Neural cell (in vitro differentiated cells): ENCODE measurements at regions not wholly inside any gene's neighbourhood (a gene's known extent, or its start where the extent isn't known, plus 50 kb on each side); places are given as distances from the start of the nearest gene placed in this dataset.

Experiments
- H2AFZ ChIP-seq: fragments of 200-600, 300-800 bp; sonication (generic), shearing (Covaris generic); 2 replicates; pipeline ENCODE4 v1.6.0; 2014; ENCODE audit warnings: low read depth, mild to moderate bottlenecking, antibody characterized with exemption, low read length, moderate library complexity
- H3F3A ChIP-seq: fragments of 200-600 bp; shearing (Covaris generic); 2 replicates; pipeline ENCODE4 v1.6.1; 2016; ENCODE audit warnings: mild to moderate bottlenecking, moderate library complexity, mixed read lengths, antibody characterized with exemption, low read length; ENCODE audit not compliant: insufficient read depth, poor library complexity, severe bottlenecking
- H3K27ac ChIP-seq: fragments of 200-600, 300-800 bp; sonication (generic), shearing (Covaris generic); 2 replicates; pipeline ENCODE4 v1.5.1; 2014; ENCODE audit warnings: mild to moderate bottlenecking, low read length, moderate library complexity
- H3K27me3 ChIP-seq: fragments of 300-800, 200-600 bp; sonication (generic), shearing (Covaris generic); 2 replicates; pipeline ENCODE4 v1.6.0; 2014; ENCODE audit warnings: mild to moderate bottlenecking, low read depth, low read length, moderate library complexity; ENCODE audit not compliant: insufficient read depth
- H3K36me3 ChIP-seq: fragments of 300-800, 200-600 bp; sonication (generic), shearing (Covaris generic); 2 replicates; pipeline ENCODE4 v1.5.1; 2014; ENCODE audit warnings: mild to moderate bottlenecking, antibody characterized with exemption, low read length, moderate library complexity; ENCODE audit not compliant: insufficient read depth
- H3K4me2 ChIP-seq: fragments of 300-800, 200-600 bp; sonication (generic), shearing (Covaris generic); 2 replicates; pipeline ENCODE4 v1.6.0; 2014; ENCODE audit warnings: mild to moderate bottlenecking, low read length
- H3K4me3 ChIP-seq: fragments of 300-800, 200-600 bp; sonication (generic), shearing (Covaris generic); 2 replicates; pipeline ENCODE4 v1.5.1; 2014; ENCODE audit warnings: mild to moderate bottlenecking, low read length, moderate library complexity
- H3K79me2 ChIP-seq: fragments of 200-600 bp; shearing (Covaris generic); replicated peaks from 2 replicates; pipeline ENCODE4 v1.6.0; 2014; ENCODE audit warnings: mild to moderate bottlenecking, low read length, moderate library complexity; ENCODE audit not compliant: insufficient read depth
- H3K9ac ChIP-seq: fragments of 300-800, 200-600 bp; sonication (generic), shearing (Covaris generic); 2 replicates; pipeline ENCODE4 v1.6.1; 2016; ENCODE audit warnings: mild to moderate bottlenecking, low read length, mixed read lengths
- H3K9me2 ChIP-seq: fragments of 200-600 bp; shearing (Covaris generic); 2 replicates; pipeline ENCODE4 v1.6.1; 2016; ENCODE audit warnings: mild to moderate bottlenecking, low read length, mixed read lengths; ENCODE audit not compliant: insufficient read depth
- H3K9me3 ChIP-seq: fragments of 200-600, 300-800 bp; sonication (generic), shearing (Covaris generic); 2 replicates; pipeline ENCODE4 v1.6.1; 2016; ENCODE audit warnings: mild to moderate bottlenecking, mixed run types, low read length, moderate library complexity, mixed read lengths
- H4K20me1 ChIP-seq: fragments of 200-600 bp; shearing (Covaris generic); 2 replicates; pipeline ENCODE4 v1.6.1; 2016; ENCODE audit warnings: mild to moderate bottlenecking, mixed run types; ENCODE audit not compliant: insufficient read depth
- CTCF ChIP-seq: fragments of 450-650 bp; IDR thresholded peaks from 2 replicates; pipeline ENCODE4 v1.5.1; 2014; ENCODE audit warnings: antibody characterized with exemption, mild to moderate bottlenecking, moderate library complexity; ENCODE audit not compliant: poor library complexity, severe bottlenecking
- EP300 ChIP-seq: fragments of 450-650 bp; conservative IDR thresholded peaks from 2 replicates; pipeline ENCODE4 v1.6.1; 2014; ENCODE audit warnings: antibody characterized with exemption, mild to moderate bottlenecking, moderate library complexity; ENCODE audit not compliant: poor library complexity, severe bottlenecking
- EZH2 ChIP-seq: fragments of 200-600, 300-800 bp; shearing (Covaris generic), sonication (generic); IDR thresholded peaks from 2 replicates; pipeline ENCODE4 v1.6.1; 2014; ENCODE audit warnings: antibody characterized with exemption, low read length, borderline replicate concordance, mild to moderate bottlenecking; ENCODE audit not compliant: insufficient read depth, poor library complexity, severe bottlenecking
- MXI1 ChIP-seq: fragments of 450-650 bp; conservative IDR thresholded peaks from 2 replicates; pipeline ENCODE4 v1.6.1; 2014; ENCODE audit warnings: antibody characterized with exemption, mild to moderate bottlenecking; ENCODE audit not compliant: poor library complexity, severe bottlenecking
- POLR2AphosphoS5 ChIP-seq: IDR thresholded peaks from 2 replicates; pipeline ENCODE4 v1.6.1; 2012
- RAD21 ChIP-seq: fragments of 450-650 bp; conservative IDR thresholded peaks from 2 replicates; pipeline ENCODE4 v1.6.1; 2014; ENCODE audit warnings: antibody characterized with exemption, mild to moderate bottlenecking, moderate library complexity
- SMC3 ChIP-seq: fragments of 450-650 bp; conservative IDR thresholded peaks from 2 replicates; pipeline ENCODE4 v1.6.1; 2014; ENCODE audit warnings: antibody characterized with exemption, mild to moderate bottlenecking, moderate library complexity; ENCODE audit not compliant: poor library complexity
- TAF1 ChIP-seq: IDR thresholded peaks from 2 replicates; pipeline ENCODE4 v1.6.1; 2012; ENCODE audit warnings: low read depth
- TF ChIP-seq, protein P1 (sequence below): IDR thresholded peaks from 2 replicates; pipeline ENCODE4 v1.6.1; 2012; ENCODE audit warnings: borderline replicate concordance

DNA sequence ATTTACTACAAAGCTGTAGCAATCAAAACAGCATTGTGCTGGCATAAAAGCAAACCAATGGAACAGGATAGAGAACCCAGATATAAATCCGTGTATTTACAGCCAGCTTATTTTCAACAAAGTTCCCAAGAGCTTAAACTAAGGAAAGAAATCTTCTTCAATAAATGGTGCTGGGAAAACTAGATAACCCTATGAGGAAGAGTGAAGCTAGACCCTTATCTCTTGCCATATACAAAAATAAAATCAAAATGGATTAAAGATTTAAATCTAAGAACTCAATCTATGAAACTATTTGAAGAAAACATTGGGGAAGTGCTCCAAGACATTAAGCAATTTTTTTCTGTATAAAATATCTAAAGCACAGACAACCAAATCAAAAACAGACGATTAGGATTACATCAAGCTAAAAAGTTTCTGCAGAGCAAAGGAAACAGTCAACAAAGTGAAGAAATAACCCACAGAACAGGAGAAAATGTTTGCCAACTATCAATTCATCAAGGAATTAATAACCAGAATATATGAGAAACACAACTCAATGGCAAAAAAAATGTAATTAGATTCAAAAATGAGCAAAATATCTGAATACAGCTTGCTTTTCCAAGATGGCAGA lies 480.7 kb downstream of the LMO7 start:
- Histone ChIP-seq H3K79me2 (no peaks in the 10 kb centered on the region), H3K9me2 (no peaks in the 10 kb centered on the region), H2AFZ (no peak overlapping the region), H3K27ac (no peak overlapping the region), H3K9ac (no peak overlapping the region), H4K20me1 (no peaks in the 10 kb centered on the region), H3K27me3 (no peaks in the 10 kb centered on the region), H3K4me3 (no peak overlapping the region), H3F3A (no peaks in the 10 kb centered on the region), H3K4me2 (no peak overlapping the region), H3K36me3 (no peaks in the 10 kb centered on the region), H3K9me3 (no peaks in the 10 kb centered on the region)
- no peak for TF ChIP-seq CTCF
- no peak for TF ChIP-seq POLR2AphosphoS5
- TF ChIP-seq SMC3: no peak
- no peak for TF ChIP-seq RAD21
- no peak for TF ChIP-seq EZH2
- TF ChIP-seq TAF1: no peak
- TF ChIP-seq EP300: no peak
- TF ChIP-seq, protein P1, sequence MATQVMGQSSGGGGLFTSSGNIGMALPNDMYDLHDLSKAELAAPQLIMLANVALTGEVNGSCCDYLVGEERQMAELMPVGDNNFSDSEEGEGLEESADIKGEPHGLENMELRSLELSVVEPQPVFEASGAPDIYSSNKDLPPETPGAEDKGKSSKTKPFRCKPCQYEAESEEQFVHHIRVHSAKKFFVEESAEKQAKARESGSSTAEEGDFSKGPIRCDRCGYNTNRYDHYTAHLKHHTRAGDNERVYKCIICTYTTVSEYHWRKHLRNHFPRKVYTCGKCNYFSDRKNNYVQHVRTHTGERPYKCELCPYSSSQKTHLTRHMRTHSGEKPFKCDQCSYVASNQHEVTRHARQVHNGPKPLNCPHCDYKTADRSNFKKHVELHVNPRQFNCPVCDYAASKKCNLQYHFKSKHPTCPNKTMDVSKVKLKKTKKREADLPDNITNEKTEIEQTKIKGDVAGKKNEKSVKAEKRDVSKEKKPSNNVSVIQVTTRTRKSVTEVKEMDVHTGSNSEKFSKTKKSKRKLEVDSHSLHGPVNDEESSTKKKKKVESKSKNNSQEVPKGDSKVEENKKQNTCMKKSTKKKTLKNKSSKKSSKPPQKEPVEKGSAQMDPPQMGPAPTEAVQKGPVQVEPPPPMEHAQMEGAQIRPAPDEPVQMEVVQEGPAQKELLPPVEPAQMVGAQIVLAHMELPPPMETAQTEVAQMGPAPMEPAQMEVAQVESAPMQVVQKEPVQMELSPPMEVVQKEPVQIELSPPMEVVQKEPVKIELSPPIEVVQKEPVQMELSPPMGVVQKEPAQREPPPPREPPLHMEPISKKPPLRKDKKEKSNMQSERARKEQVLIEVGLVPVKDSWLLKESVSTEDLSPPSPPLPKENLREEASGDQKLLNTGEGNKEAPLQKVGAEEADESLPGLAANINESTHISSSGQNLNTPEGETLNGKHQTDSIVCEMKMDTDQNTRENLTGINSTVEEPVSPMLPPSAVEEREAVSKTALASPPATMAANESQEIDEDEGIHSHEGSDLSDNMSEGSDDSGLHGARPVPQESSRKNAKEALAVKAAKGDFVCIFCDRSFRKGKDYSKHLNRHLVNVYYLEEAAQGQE: no peak
- TF ChIP-seq MXI1: no peak

GRCh38 chr13:76106763-76107162 lies 470.6 kb downstream of the LMO7 start:
- Histone ChIP-seq H3K4me3 (no peak overlapping the region), H3K27me3 (no peaks in the 10 kb centered on the region), H3K27ac (no peak overlapping the region), H3K9ac (no peak overlapping the region), H3K4me2 (no peak overlapping the region), H3K79me2 (no peaks in the 10 kb centered on the region), H3K36me3 (no peaks in the 10 kb centered on the region), H3F3A (no peaks in the 10 kb centered on the region), H2AFZ (no peak overlapping the region), H4K20me1 (no peaks in the 10 kb centered on the region), H3K9me2 (no peaks in the 10 kb centered on the region), H3K9me3 (no peaks in the 10 kb centered on the region)
- no peak for TF ChIP-seq SMC3
- TF ChIP-seq, protein P1: no peak
- TF ChIP-seq RAD21: no peak
- no peak for TF ChIP-seq MXI1
- TF ChIP-seq EP300: no peak
